ENCODE measurements at regions not wholly inside any gene's neighbourhood (a gene's known extent, or its start where the extent isn't known, plus 50 kb on each side); places are given as distances from the start of the nearest gene placed in this dataset.

DNA sequence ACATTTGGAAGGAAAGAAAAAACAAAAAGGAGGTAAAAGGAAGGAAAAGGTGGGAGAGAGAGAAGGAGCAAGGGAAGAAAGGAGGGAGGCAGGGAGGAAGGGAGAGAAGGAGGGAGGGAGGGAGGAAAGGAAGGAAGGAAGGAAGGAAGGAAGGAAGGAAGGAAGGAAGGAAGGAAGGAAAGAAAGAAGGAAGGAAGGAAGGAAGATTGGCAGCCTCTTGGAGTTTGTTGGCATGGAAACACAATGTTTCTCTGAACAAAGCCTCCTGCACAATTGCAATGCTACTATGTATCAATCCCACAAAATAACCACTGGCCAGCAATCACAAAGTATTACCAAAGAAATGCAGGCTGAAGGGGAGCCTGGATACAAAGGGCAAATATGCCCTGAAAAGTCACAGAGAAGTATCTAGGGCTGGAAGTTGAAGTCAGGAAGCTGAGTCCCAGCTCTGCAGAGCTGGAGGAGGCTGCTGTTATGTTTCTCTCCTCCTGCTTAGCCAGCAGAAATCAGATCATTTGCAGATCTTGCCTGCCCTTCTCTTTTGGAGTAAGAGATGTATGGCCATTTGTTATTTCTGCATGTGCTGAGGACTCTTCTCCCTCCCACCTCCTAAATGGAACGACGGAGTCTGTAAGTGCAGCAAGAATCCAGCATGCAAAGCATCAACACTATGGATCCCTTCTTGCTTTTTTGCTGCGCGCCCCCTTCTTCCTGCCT lies 195.9 kb upstream of the LDB2 start:
- no peak for FAIRE-seq
- DNase-seq (ENCODE audit: low read depth, low spot score) = no peak
- H3K4me2 ChIP-seq (ENCODE audit: control insufficient read depth, extremely low read depth, insufficient read depth, low read depth, low read length) = no peak overlapping the region
- dilution Hi-C loops (cut with MboI; ENCODE audit: extremely low pct_ligation_motif_present, low sequenced_read_pairs) = no loop called here
- H3K4me3 ChIP-seq (ENCODE audit: control insufficient read depth in 2 of 3, extremely low read depth in 1 of 3, insufficient read depth in 2 of 3, low read depth in 1 of 3, low read length in 3 of 3) = no peak overlapping the region
- H3K79me2 ChIP-seq (ENCODE audit: control insufficient read depth, insufficient read depth, low read length) = no peaks in the 10 kb centered on the region
- no peaks in the 10 kb centered on the region for H3K27me3 ChIP-seq (ENCODE audit: control insufficient read depth, extremely low read depth, insufficient read depth, low read length)
- H3K36me3 ChIP-seq (ENCODE audit: control insufficient read depth in 2 of 2, extremely low read depth in 1 of 2, insufficient read depth in 2 of 2, low read length in 2 of 2) = no peaks in the 10 kb centered on the region
- no peak overlapping the region for H3K9ac ChIP-seq (ENCODE audit: control insufficient read depth, extremely low read depth, insufficient read depth, low read length)
- TF ChIP-seq, protein P1, sequence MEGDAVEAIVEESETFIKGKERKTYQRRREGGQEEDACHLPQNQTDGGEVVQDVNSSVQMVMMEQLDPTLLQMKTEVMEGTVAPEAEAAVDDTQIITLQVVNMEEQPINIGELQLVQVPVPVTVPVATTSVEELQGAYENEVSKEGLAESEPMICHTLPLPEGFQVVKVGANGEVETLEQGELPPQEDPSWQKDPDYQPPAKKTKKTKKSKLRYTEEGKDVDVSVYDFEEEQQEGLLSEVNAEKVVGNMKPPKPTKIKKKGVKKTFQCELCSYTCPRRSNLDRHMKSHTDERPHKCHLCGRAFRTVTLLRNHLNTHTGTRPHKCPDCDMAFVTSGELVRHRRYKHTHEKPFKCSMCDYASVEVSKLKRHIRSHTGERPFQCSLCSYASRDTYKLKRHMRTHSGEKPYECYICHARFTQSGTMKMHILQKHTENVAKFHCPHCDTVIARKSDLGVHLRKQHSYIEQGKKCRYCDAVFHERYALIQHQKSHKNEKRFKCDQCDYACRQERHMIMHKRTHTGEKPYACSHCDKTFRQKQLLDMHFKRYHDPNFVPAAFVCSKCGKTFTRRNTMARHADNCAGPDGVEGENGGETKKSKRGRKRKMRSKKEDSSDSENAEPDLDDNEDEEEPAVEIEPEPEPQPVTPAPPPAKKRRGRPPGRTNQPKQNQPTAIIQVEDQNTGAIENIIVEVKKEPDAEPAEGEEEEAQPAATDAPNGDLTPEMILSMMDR (optimal IDR thresholded peaks at IDR 0.05 in 1 of 3, IDR thresholded peaks at IDR 0.05 in 1 of 3, conservative IDR thresholded peaks at IDR 0.05 in 1 of 3; ENCODE audit: extremely low read depth in 1 of 3, insufficient read depth in 2 of 3, low read length in 3 of 3) = no peak
- no peaks in the 10 kb centered on the region for H3K4me1 ChIP-seq (ENCODE audit: control insufficient read depth, extremely low read depth, insufficient read depth, low read length)
- no peaks in the 10 kb centered on the region for H4K20me1 ChIP-seq (ENCODE audit: control insufficient read depth, extremely low read depth, insufficient read depth, low read length)
- H3K9me1 ChIP-seq (ENCODE audit: control insufficient read depth, extremely low read depth, insufficient read depth, low read length) = no peaks in the 10 kb centered on the region
- no peak overlapping the region for H3K27ac ChIP-seq (ENCODE audit: control insufficient read depth, insufficient read depth, low read length)
- no peaks in the 10 kb centered on the region for H3K9me3 ChIP-seq (ENCODE audit: control insufficient read depth, low read depth, low read length)
- no peak overlapping the region for H2AFZ ChIP-seq (ENCODE audit: control insufficient read depth, low read length)

- FAIRE-seq = no peak
- TF ChIP-seq, protein P1 (optimal IDR thresholded peaks at IDR 0.05 in 1 of 3, IDR thresholded peaks at IDR 0.05 in 1 of 3, conservative IDR thresholded peaks at IDR 0.05 in 1 of 3; ENCODE audit: extremely low read depth in 1 of 3, insufficient read depth in 2 of 3, low read length in 3 of 3) = no peak
- TF ChIP-seq EZH2 (IDR thresholded peaks at IDR 0.05; ENCODE audit: low read length) = no peak
- no peak overlapping the region for H2AFZ ChIP-seq (ENCODE audit: control insufficient read depth, low read length)
- no peaks in the 10 kb centered on the region for H3K27me3 ChIP-seq (ENCODE audit: control insufficient read depth, extremely low read depth, insufficient read depth, low read length)
- no peaks in the 10 kb centered on the region for H3K9me3 ChIP-seq (ENCODE audit: control insufficient read depth, low read depth, low read length)
- H3K27ac ChIP-seq (ENCODE audit: control insufficient read depth, insufficient read depth, low read length) = no peak overlapping the region
- no peak overlapping the region for H3K4me2 ChIP-seq (ENCODE audit: control insufficient read depth, extremely low read depth, insufficient read depth, low read depth, low read length)
- DNase-seq (ENCODE audit: low read depth, low spot score) = no peak
- H3K9me1 ChIP-seq (ENCODE audit: control insufficient read depth, extremely low read depth, insufficient read depth, low read length) = no peaks in the 10 kb centered on the region
- no peaks in the 10 kb centered on the region for H3K36me3 ChIP-seq (ENCODE audit: control insufficient read depth in 2 of 2, extremely low read depth in 1 of 2, insufficient read depth in 2 of 2, low read length in 2 of 2)
- H3K4me3 ChIP-seq (ENCODE audit: control insufficient read depth in 2 of 3, extremely low read depth in 1 of 3, insufficient read depth in 2 of 3, low read depth in 1 of 3, low read length in 3 of 3) = no peak overlapping the region
- H3K9ac ChIP-seq (ENCODE audit: control insufficient read depth, extremely low read depth, insufficient read depth, low read length) = no peak overlapping the region
- no peaks in the 10 kb centered on the region for H4K20me1 ChIP-seq (ENCODE audit: control insufficient read depth, extremely low read depth, insufficient read depth, low read length)
- no peaks in the 10 kb centered on the region for H3K4me1 ChIP-seq (ENCODE audit: control insufficient read depth, extremely low read depth, insufficient read depth, low read length)
- no peaks in the 10 kb centered on the region for H3K79me2 ChIP-seq (ENCODE audit: control insufficient read depth, insufficient read depth, low read length)
- dilution Hi-C loops (cut with MboI; ENCODE audit: extremely low pct_ligation_motif_present, low sequenced_read_pairs) = no loop called here
Observed at GRCh38 chr4:17093481-17093880, 195.0 kb upstream of the LDB2 start.

All from keratinocyte (primary cell).